HCT116 (cell line): ENCODE measurements at regions not wholly inside any gene's neighbourhood (a gene's known extent, or its start where the extent isn't known, plus 50 kb on each side); places are given as distances from the start of the nearest gene placed in this dataset.

ENCODE experiments used
- CTCF ChIP-seq, 3 experiments: fragments of 200-600 bp in 1 of 3; sonication (generic) in 1 of 3; IDR thresholded peaks in 2 of 3; conservative IDR thresholded peaks in 1 of 3; 2 replicates each; pipeline ENCODE4 v1.5.1; 2012 to 2017; ENCODE audit warnings: low read depth in 2 of 3, low read length in 2 of 3, antibody characterized with exemption in 1 of 3, borderline replicate concordance in 1 of 3, control low read depth in 1 of 3, mild to moderate bottlenecking in 1 of 3, mixed read lengths in 1 of 3, mixed run types in 1 of 3, moderate library complexity in 1 of 3; ENCODE audit not compliant: insufficient read depth in 1 of 3
- EGR1 ChIP-seq: IDR thresholded peaks from 2 replicates; pipeline ENCODE4 v1.6.1; 2012; ENCODE audit warnings: low read depth
- MAX ChIP-seq: IDR thresholded peaks from 2 replicates; pipeline ENCODE4 v1.6.1; 2012
- POLR2A ChIP-seq: IDR thresholded peaks from 2 replicates; pipeline ENCODE4 v1.7.0; 2011; ENCODE audit warnings: borderline replicate concordance; ENCODE audit not compliant: insufficient read depth, insufficient read length; ENCODE audit errors: extremely low read depth
- RAD21 ChIP-seq: IDR thresholded peaks from 2 replicates; pipeline ENCODE4 v1.6.1; 2012; ENCODE audit warnings: low read depth, mild to moderate bottlenecking
- REST ChIP-seq: IDR thresholded peaks from 2 replicates; pipeline ENCODE4 v1.6.1; 2012; ENCODE audit warnings: low read depth
- TCF7L2 ChIP-seq: IDR thresholded peaks from 2 replicates; pipeline ENCODE4 v1.7.0; 2011; ENCODE audit warnings: borderline replicate concordance, inconsistent platforms; ENCODE audit not compliant: insufficient read depth, insufficient read length; ENCODE audit errors: extremely low read depth
- ZFX ChIP-seq: fragments of 450-650 bp; IDR thresholded peaks from 2 replicates; pipeline ENCODE4 v1.6.1; 2017

- TF ChIP-seq RAD21 (no peak), CTCF (IDR thresholded peaks at IDR 0.05 in 2 of 3, conservative IDR thresholded peaks at IDR 0.05 in 1 of 3; ENCODE audit: borderline replicate concordance in 1 of 3, insufficient read depth in 1 of 3, low read depth in 2 of 3, low read length in 2 of 3) (no peak), REST (no peak), TCF7L2 (no peak), MAX (no peak), POLR2A (no peak), ZFX (no peak), EGR1 (no peak)
These were observed 535.8 kb downstream of the KCTD12 start for GRCh38 chr13:76350399-76350798.
